NCI-H526 treated with DMSO at 0.1 percent for 48 hours (cell line): ENCODE measurements at regions not wholly inside any gene's neighbourhood (a gene's known extent, or its start where the extent isn't known, plus 50 kb on each side); places are given as distances from the start of the nearest gene placed in this dataset.

ENCODE experiments used
- DNase-seq: peaks from one replicate; lab custom pipeline; 2025; lab: John Stamatoyannopoulos, UW

DNA sequence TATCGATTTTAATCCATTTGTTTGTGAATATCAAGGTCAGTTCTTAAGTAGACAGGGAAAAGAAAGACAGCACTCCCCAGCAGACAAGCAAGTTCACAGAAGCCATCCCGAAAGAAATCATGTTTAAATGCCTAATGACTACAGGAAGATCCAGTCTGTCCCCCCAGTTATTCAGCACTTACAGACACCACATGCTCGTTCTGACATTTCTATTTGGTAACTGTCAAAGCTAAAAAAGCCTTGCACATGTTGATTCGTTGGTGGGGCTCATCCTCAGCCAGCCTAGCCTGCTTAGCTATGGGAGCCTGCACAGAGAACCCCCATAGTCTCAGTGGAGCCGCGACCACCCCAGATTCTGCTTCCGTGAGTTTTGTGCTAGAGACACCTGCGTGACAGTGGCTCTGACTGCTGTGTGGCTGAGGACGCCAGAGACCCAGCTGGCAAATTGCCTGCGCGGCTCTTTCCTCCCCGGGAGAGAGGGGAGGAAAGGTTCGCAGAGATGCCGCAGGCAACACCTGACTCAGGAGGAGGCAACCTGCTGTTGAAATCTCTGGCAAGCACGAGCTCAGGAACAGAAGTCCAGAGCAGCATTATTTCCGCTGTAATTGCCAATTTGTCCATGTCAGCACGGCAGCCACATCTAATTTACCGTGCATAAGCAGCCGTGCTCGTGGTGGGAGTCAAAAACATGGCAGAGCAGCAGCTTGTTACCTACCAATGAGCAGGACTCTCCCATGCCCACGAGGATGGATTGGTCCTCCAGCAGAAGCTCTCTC is 194.2 kb downstream of the GPAM start:
- no peak for DNase-seq

DNA sequence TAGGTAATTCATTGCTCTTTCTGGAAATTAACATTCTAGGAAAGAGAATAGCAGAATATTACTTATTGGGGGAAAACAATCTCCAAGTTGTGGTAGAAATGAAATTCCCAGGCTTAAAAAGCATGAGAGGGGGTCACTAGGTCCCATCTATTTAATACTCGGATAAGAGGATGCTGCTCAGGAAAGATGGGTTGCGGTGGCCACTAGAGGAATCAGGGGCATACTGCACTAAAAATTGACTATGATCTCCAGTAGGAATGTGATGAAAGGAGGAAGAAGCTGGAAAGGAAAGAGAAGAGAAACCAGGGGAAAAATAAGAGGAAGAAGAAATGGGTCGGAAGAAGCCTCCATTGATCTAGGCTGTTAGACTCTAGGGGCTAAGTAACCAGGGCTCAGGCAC is 192.8 kb downstream of the GPAM start:
- no peak for DNase-seq

DNA sequence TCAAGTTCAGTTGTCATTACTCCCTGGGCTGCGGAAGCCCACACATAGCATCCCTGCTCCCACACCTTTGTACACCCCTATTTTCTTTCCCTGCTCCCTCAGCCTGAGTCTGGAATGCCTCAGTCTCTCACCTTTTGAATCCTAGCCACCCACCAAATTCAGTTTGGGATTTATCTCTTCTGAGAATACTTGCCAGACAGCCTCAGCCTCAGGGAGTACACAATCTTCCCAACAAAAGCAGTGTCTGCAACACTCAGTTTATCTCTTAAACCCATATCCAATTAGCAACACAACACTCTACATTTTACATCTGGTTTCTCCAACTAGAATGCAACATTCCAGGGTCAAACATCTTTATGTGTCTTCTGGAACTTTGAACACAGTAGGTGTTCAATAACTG is 190.2 kb downstream of the GPAM start:
- no peak for DNase-seq

DNA sequence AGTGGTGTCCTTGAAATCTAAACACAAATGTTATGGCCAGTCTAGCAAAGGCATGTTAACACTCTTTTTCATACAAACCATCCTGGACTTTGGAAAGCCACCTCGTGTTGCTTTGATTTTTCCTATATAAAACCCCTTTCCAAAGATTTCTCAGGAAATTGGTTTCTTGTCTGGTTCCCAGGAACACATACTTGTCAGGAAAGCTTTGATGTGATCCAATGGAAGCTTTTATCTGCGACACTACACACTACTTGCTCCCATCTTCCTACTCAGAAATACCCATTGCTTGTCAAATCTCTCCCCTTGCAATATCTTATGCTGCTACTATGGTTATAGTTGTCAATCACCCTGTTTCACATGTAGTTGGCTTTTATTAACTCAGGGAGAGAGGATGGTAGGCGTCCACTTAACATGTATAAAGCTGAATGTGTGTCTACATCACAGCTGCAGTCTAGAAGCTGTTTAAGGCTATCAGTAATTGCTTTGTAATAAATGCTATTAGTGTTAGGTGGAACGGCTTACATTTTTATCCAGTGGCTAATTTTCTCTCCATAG is 189.6 kb downstream of the GPAM start:
- no peak for DNase-seq

DNA sequence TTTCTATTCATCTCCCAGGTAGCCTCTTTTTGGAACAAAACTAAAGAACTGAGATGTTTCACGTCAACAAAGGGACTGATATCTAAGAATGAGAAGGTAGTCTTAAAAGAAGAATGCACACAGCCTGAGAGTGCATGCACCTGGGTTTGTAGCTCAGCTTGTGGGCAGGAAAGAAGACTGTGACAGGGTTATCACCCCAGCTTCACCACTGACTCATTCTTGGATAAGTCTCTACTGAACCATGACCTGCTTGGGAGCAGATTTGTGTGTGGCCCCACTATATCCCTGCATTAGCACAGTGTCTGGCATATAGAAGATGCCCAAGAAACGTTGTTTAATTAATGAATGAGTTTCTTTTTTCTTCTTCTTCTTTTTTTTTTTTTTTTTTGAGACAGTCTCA is 187.5 kb downstream of the GPAM start:
- DNase-seq = no peak

DNA sequence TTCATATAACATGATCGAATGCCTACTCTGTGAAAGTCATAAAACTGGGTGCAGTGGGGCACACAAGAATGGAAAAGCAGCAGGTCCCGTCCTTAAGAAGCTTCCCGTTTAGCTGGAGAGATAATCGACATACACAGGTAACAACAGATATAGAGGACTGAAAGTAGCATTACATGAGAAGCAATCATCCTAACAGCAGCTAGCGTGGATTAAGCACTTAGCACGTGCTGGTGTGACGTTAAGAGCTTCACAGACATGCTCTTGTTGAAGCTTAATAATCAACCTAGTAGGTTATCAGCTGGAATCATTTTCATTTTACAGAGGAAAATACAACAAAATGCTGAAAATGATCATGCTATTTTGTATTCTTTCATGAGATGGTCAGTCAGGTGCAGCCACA is 184.8 kb downstream of the GPAM start:
- no peak for DNase-seq

DNA sequence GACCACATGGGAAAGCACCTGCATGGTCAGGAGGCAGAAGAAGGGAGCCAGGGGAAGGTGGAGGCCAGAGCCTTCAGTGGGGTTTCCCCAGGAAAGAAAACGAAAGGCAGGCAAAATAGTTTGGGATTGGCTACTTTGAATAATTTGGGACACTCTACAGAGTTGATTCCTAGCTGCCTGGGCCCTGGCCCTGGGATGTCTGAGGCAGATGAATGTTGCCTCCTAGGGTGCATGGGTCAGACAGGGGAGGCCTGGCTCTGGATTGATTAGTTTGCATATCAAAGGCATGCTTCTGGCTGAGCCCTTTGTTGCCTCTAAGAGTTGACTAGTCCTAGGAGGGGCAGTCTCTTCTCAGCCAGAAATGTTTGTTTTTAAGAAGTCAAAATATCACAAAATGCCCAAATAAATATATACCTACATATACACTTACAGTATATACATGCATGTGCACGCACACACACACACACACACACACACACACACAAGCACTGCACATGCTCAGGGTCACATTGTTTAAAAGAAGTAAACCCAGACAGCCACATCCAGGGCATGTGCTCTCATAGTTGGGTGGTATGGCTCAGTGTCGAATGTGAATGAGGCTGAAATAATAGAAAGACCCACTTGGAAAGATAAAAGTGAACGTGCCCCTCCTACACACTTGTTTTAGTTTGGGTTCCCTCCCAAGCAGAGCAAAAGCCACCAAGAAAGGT is 184.2 kb downstream of the GPAM start:
- no peak for DNase-seq

DNA sequence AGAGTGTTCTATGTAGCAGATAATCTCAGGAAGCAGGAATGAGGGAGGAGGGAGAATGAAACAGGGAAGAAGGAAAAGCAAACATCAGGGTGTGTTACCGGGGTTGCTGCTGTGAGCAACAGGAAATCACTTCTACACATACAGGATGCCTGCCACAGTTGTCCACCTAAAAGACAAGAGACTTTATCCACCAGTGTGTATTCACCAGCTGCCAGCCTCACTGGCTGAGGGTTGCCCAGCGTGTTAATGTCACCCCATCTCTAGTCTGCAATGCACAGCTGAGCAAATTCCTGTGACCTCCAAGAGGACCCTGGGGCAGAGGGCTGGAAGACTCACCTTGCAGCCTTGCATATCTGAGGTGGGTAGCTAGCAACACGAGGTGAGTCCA is 183.7 kb downstream of the GPAM start:
- no peak for DNase-seq

DNA sequence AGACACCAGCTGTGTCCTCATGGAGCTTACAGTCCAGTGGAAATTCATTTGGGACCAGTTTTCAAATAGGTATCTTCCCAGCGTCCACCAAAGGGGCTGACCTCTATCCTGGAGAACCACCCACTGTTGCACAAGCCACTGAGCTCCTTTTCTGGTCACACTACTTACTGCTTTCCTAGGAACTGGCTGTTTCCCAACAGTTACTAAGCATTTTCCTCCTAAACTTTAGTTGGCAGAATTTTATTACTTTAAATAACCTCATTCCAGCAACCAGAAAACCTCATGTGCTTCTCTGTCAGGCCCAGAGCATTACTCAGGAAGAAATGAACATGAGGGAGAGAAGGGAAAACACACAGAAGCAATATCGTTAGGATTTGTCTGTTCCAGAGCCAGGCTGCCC is 183.1 kb downstream of the GPAM start:
- DNase-seq = no peak

DNA sequence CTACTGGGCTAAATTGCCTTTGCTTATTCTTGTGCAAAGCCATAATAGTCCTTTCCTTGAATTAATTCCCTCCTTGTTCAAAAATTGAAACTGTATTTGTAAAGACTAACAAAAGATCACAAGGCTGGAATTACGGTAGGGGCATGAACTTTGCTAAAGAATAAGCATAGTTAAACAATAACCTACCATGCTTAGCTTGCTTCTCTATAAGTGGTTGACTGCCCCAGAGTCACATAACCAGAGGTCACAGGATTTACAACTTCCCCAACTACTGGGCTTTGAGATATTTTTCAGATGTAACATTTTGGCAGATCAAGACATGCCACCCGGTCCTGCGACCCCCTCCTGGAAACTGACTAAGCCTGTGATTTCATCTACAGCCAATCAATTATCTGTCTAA is 181.4 kb downstream of the GPAM start:
- no peak for DNase-seq

DNA sequence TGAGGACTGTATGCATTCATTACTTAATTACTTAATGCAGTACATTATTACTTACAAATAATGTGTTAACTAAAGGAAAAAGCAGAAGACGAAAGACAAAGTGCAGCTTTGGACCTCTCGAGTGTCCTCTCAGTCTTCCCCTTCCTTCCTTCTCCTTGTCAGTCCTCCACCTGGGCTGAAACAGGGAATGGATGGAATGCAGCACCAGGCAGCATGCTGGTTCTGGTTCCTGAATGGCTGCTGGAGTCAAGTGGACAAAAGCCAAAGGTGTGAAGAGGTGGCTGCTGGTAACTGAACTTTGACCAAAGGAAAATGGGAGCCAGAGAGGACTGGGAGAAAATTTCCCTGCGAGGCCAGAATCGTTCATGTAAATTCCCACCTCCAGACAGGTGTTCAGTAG is 179.5 kb downstream of the GPAM start:
- DNase-seq = no peak

DNA sequence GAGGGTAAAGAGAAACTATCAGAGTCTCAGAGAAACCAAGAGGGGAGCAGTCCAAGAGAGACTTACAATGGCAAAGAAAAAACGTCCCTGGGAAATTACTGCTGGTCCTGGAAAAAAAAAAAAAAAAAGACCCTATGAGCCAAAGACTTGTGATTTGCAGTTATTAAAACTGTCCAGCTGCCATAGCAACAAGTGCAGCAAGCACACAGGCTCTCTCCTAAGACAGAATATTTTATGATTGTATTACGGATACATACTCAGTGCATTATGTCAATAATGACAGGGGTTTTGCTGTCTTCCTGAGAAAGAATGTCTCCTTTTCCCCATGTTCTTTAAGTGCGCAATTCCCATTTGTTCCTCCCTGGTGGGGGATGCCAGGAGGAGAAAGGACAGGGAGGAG is 178.5 kb downstream of the GPAM start:
- no peak for DNase-seq

DNA sequence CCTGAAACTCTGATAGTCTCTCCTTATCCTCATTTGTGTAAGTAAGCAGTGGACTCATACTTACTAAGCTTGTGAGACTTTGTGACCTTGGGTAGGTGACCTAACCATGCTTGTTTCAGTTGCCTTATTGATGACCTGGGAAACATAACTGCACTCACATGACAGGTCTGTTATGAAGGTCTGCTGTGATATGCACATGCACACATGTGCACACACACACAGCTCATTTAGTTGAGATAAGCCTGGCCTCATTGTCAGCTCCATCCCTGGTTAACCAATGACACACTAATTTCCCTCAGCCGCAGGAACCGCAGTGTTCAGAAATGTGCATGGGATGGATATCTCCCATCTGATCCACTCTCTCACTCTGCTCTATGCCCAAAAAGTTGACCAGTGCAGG is 177.2 kb downstream of the GPAM start:
- DNase-seq = no peak

DNA sequence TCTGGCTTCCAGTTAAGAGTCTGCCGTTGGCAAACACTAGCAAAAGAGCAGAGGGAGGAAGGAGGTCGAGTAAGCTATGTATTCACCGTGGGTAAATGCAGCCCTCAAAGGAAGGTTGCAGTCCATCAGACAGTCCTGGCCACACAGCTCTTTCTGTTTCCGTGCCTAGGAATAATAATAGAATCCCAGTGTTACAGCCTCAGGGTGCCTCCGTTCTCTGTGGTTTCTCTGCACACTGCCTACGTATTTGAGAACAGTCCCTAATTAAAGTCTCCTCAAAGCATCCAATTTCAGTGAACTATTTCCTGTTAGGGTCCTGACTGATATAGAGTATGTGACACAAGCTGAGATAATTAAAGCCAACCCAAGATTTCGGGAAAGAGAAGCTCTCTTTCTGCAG is 176.7 kb downstream of the GPAM start:
- DNase-seq = no peak

DNA sequence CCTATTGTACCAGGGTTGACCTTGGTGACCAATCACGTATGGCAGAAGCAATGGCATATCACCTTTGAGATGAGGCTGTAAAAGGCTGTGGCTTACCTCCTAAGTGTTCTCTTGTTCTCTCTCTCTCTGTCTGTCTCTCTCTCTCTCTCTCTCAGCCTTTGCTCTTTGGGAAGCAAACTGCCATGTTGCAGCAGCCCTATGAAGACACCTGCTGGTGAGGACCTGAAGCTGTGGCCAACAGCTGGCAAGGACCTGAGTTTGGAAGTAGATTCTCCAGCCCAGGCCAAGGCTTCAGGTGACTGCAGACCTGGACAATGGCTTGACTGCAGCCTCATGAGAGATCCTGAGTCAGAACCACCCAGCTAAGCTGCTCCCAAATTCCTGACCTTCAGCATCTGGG is 161.4 kb downstream of the GPAM start:
- DNase-seq = no peak

DNA sequence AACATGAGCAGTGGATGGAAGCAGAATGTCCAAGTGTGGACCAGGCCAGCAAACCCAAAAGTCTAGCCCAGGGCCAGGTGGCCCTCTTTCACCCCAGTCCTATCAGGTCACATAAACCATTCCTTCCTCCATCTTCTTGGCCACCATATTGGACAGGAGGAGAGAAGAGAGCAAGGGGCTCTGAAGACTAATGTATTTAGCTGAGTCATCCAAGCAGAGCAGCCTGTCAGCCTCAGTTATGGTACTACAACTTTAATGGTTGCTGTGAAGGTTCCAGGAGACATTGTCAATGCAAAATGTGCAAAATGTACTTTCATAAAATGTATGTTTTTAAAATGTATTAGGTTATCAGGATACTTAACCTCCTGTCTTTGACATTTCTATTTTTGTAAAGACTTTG is 159.5 kb downstream of the GPAM start:
- DNase-seq = no peak

DNA sequence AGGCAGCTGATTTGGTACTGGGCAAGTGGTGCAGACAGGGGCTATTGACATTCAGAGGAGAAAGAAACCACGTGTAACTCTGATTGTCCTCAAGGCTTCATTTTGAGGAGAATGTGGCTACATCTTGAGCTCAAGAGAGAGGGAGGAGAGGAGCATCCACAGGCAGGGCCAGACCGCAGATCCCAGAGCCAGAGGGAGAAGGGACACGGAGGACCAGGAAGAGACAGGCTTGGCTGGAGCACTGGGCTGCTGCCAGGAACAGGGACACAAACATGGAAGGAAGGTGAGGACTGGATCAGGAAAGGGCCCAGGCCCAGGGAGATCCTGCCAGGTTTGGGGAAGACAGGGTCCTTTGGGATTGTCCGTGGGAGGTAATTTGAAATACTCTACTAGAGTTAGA is 158.3 kb downstream of the GPAM start:
- no peak for DNase-seq

DNA sequence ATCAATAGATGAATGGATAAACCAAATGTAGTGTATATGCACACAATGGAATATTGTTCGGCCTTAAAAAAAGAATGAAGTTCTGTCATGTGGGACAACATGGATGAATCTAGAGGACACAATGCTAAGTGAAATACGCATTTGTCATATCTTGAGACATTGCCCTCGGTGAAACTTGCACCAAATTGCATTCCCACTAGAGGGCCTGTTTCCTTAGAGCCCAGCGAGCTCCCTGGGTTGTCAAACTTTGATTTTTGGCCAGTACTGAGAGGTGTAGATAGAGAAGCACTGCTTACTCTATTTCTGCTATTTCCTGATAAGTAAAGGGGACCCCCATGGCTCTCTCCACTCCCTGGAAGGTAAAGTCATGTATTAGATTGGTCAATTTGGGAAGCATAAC is 157.1 kb downstream of the GPAM start:
- no peak for DNase-seq

DNA sequence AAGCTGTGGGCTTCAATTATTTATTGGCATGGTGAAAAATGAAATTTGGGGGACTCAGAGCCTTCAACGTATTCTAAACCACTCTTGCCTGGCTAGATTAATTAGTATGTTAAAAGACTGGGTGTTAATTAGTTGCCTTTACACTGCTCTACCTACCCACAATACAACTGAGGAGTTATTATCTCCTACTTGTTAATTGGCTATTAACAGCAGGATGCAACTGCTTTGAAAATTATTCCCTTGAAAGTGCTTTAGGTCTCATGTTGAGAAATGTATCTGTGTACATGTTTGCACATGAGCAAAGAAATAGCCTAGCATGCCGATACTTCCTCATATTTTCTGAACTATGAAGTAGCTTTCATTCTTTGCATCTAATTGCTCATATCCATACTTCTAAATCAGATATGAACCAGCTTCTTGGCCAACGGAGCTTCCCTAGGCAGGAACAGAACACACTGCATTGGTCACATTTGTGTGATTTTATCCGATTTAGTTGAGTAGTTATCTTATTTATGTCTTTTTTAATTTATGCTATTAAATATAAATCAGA is 155.8 kb downstream of the GPAM start:
- DNase-seq = no peak

DNA sequence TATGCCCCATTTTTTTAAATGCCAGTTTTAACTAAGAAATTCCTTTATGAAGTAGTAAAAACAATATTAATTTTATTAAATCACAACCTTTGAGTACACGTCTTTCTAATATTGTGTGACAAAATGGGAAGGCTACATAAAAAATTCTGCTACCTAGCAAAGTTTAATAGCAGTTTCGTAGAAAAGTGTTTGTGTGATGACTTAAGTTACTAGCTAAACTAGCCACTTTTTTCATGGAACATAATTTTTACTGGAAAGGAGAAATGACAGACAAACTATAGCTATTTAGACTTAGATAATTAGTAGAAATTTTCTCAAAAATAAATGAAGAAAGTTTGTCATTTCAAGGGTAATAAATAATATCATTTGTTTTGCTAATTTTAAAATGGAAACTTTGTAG is 153.1 kb downstream of the GPAM start:
- no peak for DNase-seq

DNA sequence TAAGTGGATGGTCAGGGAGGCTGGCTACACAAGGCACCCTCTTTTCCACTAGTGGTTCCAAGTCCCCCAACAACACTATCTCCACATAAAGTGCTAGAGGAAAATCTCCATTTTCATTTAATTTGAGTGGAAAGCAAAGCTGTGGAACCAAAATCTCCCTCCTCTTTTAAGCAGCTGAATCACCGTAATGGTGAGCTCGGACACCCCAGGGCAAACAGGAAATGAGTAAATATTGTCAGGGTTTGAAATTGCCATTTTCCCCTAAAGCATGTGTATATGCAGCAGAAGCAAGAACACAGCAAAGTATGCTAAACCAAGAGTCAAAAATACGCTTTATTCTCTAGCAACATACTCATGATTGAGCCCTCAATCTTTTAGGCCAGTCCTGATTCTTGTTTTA is 143.7 kb downstream of the GPAM start:
- no peak for DNase-seq

DNA sequence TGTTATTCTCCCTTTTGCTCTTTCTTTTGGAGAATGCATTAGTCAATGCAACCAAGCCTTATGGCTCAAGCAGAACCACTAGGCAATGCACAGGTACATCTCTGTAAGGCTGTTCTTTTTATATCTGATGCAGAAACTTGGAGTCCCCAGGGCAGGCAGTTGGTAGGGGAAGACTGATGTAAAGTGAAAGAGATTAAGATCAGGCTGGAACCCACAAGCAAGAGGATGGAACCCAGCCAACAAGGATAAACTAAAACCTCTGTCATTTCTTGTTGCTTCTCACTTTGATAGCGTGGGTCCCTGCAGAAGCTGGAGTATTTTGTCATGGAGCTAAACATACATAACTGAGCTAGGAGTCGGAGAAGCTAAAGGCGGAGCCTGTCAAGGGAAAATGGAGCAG is 142.9 kb downstream of the GPAM start:
- DNase-seq = no peak

DNA sequence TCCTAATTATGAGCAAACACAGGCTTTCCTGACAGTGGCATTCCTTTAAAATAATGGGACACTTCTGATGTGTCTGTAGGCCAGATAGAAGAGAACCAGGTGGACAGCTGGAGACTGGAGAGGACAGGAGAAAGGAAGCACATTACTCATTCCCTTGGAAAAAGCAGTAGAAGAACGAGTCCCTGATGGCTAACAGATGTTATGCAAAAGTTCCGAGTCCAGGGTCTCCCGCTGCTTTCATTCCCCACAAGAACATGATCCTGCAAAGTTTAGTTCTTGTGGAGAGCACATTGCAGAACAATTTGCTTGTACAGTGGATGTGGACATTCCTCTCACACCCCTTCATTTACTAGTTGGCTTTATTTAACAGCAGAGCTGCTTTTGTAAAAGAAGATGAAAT is 137.6 kb downstream of the GPAM start:
- no peak for DNase-seq
